Gastroesophageal sphincter (tissue), 4 donors: ENCODE measurements at regions not wholly inside any gene's neighbourhood (a gene's known extent, or its start where the extent isn't known, plus 50 kb on each side); places are given as distances from the start of the nearest gene placed in this dataset.

ENCODE experiments used
- ATAC-seq: fragments of 150-250 bp; one replicate; pipeline ENCODE4 v1.9.1; 2016; ENCODE audit warnings: mild to moderate bottlenecking, moderate library complexity
- H3K27ac ChIP-seq, 4 donors: fragments of 200-600 bp; sonication (generic) in 3 of 4; 1 replicate in 3 of 4; 2 replicates in 1 of 4; pipeline ENCODE4 v1.5.1; 2016 to 2019
- H3K27me3 ChIP-seq: fragments of 200-600 bp; sonication (generic); one replicate; pipeline ENCODE4 v1.5.1; 2019
- H3K36me3 ChIP-seq, 2 donors: fragments of 200-600 bp; sonication (generic); one replicate each; pipeline ENCODE4 v1.5.1; 2019; ENCODE audit warnings: control low read depth in 1 of 2
- H3K4me1 ChIP-seq, 3 donors: fragments of 200-600 bp; sonication (generic); 1 replicate in 2 of 3; 2 replicates in 1 of 3; pipeline ENCODE4 v1.5.1; 2016 to 2019; ENCODE audit warnings: control low read depth in 2 of 3
- H3K4me3 ChIP-seq, 2 donors: fragments of 200-600 bp; sonication (generic); one replicate each; pipeline ENCODE4 v1.5.1; 2019; ENCODE audit warnings: mild to moderate bottlenecking in 1 of 2, moderate library complexity in 1 of 2
- H3K9me3 ChIP-seq, 3 donors: fragments of 200-600 bp; sonication (generic); one replicate each; pipeline ENCODE4 v1.5.1; 2017 to 2019; ENCODE audit warnings: control low read depth in 2 of 3
- CTCF ChIP-seq, 4 experiments: fragments of 200-600 bp in 2 of 4; fragments of 450-650 bp in 2 of 4; sonication (generic) in 1 of 4; IDR thresholded peaks; one replicate each; pipeline ENCODE4 v1.5.1; 2017 to 2019; ENCODE audit warnings: antibody characterized with exemption in 4 of 4, mild to moderate bottlenecking in 2 of 4, moderate library complexity in 2 of 4
- EP300 ChIP-seq: sonication (generic); formaldehyde crosslinking; IDR thresholded peaks from one replicate; pipeline ENCODE4 v1.6.1; 2017; ENCODE audit warnings: antibody characterized with exemption, mild to moderate bottlenecking
- POLR2A ChIP-seq, 2 donors: fragments of 450-650 bp; IDR thresholded peaks; one replicate each; pipeline ENCODE4 v1.6.1; 2017; ENCODE audit warnings: antibody characterized with exemption in 2 of 2, mild to moderate bottlenecking in 2 of 2, moderate library complexity in 1 of 2
- POLR2AphosphoS5 ChIP-seq: sonication (generic); formaldehyde crosslinking; IDR thresholded peaks from one replicate; pipeline ENCODE4 v1.6.1; 2017; ENCODE audit warnings: antibody characterized with exemption
- WGBS, 2 donors: methylation state at CpG; one replicate each; pipeline ENCODE4 v1.1.5; 2018; ENCODE audit warnings: low coverage in 1 of 2; 5-methylcytosine and 5-hydroxymethylcytosine counted together

DNA sequence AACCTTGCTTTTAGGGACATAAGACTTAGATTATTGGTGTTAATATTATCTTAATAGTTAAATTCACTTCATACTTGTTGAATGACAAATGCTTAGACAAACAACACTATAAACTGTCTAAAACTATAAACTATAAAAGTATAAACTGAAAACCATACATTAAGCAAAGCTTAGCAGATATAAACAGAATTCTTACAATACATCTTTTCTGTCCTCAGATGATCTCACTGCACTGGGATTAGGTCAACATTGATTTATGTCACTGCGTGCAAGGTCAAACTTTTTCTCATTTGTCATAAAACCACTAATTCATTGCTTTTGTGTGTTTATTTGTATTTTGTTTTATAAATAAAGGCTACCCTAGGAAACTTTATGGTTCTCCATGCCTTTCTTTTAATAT lies 1491.8 kb downstream of the NCAM2 start:
- H3K4me3 ChIP-seq = no peak overlapping the region
- no peaks in the 10 kb centered on the region for H3K9me3 ChIP-seq
- H3K27me3 ChIP-seq = no peaks in the 10 kb centered on the region
- H3K27ac ChIP-seq = no peak overlapping the region
- no peaks in the 10 kb centered on the region for H3K36me3 ChIP-seq
- no peak for ATAC-seq
- WGBS, 2 donors = 7 to 24% methylated on average over 1 of the region's 1 CpG
- no peak for TF ChIP-seq POLR2A (IDR thresholded peaks at IDR 0.05)
- no peaks in the 10 kb centered on the region for H3K4me1 ChIP-seq

GRCh38 chr21:22516230-22516629 lies 1518.0 kb downstream of the NCAM2 start:
- TF ChIP-seq CTCF (IDR thresholded peaks at IDR 0.05) = no peak
- no peak for TF ChIP-seq EP300
- TF ChIP-seq POLR2A (IDR thresholded peaks at IDR 0.05) = no peak
- TF ChIP-seq POLR2AphosphoS5 = no peak
- WGBS, 2 donors = 58 to 71% methylated on average over 3 of the region's 3 CpGs
- H3K4me3 ChIP-seq = no peak overlapping the region
- H3K27ac ChIP-seq = no peak overlapping the region
- H3K4me1 ChIP-seq = no peaks in the 10 kb centered on the region
- H3K9me3 ChIP-seq = no peaks in the 10 kb centered on the region
- ATAC-seq = no peak
- no peaks in the 10 kb centered on the region for H3K36me3 ChIP-seq
- H3K27me3 ChIP-seq = no peaks in the 10 kb centered on the region

DNA sequence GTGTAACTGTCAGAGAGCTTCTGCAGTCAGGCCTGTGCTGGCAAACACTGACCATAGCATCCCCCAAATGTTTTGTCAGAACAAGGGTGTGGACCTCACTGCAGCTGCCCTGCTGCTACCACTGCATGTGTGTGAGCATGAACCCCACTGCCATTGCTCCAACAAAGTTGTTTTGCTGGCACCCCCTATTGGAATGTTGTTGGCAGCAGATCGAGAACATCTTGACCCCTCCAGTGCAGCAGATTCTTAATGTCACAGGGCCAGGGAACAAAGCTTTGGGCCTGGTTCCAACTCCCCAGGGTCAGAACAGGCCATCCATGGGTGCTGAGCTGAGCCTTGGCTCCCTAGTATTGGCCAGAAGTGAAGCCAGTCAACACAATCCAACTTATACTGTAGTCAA lies 1537.4 kb downstream of the NCAM2 start:
- no CpG with 5 or more reads among the region's 1 CpG for WGBS, 2 donors
- TF ChIP-seq POLR2AphosphoS5 (no peak), CTCF (IDR thresholded peaks at IDR 0.05) (no peak), EP300 (no peak), POLR2A (IDR thresholded peaks at IDR 0.05) (no peak)
- H3K27ac ChIP-seq = no peak overlapping the region
- no peaks in the 10 kb centered on the region for H3K4me1 ChIP-seq
- ATAC-seq = no peak
- peaks cover 0 to 23% (median 0%) of the 10 kb centered on the region in 3 donors for H3K9me3 ChIP-seq
- no peak overlapping the region for H3K4me3 ChIP-seq
- no peaks in the 10 kb centered on the region for H3K27me3 ChIP-seq
- no peaks in the 10 kb centered on the region for H3K36me3 ChIP-seq

- no peak overlapping the region for H3K4me3 ChIP-seq
- ATAC-seq = no peak
- no peak for TF ChIP-seq POLR2AphosphoS5
- no peak for TF ChIP-seq EP300
- no peak overlapping the region for H3K27ac ChIP-seq
- no peaks in the 10 kb centered on the region for H3K27me3 ChIP-seq
- peaks cover 0 to 27% (median 0%) of the 10 kb centered on the region in 3 donors for H3K9me3 ChIP-seq
- H3K4me1 ChIP-seq = no peaks in the 10 kb centered on the region
- no peaks in the 10 kb centered on the region for H3K36me3 ChIP-seq
Measured at GRCh38 chr21:22536509-22536908, 1538.3 kb downstream of the NCAM2 start.

DNA sequence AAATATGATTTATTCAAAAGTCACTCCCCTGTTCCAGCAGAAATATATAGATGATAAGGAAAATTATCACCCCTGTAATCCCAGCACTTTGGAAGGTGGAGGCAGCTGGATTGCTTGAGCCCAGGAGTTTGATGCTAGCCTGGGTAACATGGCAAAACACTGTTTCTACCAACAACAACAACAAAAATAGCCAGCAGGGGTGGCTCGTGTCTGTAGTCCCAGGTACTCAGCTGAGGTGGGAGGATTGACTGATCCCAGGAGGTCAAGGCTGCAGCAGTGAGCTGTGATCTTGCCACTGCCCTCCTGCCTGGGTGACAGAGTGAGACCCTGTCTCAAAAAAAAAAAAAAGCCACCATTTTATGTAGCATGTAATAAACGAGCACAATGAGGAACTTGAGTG lies 1546.5 kb downstream of the NCAM2 start:
- TF ChIP-seq POLR2AphosphoS5 = no peak
- no peak for TF ChIP-seq CTCF (IDR thresholded peaks at IDR 0.05)
- TF ChIP-seq EP300 = no peak
- no peak for TF ChIP-seq POLR2A (IDR thresholded peaks at IDR 0.05)
- no peak overlapping the region for H3K4me3 ChIP-seq
- ATAC-seq = no peak
- H3K27ac ChIP-seq = no peak overlapping the region
- WGBS, 2 donors = 50% methylated on average over 1 of the region's 2 CpGs
- no peaks in the 10 kb centered on the region for H3K36me3 ChIP-seq
- peaks cover 0 to 14% (median 0%) of the 10 kb centered on the region in 3 donors for H3K9me3 ChIP-seq
- no peaks in the 10 kb centered on the region for H3K4me1 ChIP-seq
- H3K27me3 ChIP-seq = no peaks in the 10 kb centered on the region

- Histone ChIP-seq H3K27ac (no peak overlapping the region), H3K36me3 (no peaks in the 10 kb centered on the region), H3K27me3 (no peaks in the 10 kb centered on the region), H3K4me1 (no peaks in the 10 kb centered on the region), H3K4me3 (no peak overlapping the region), H3K9me3 (no peaks in the 10 kb centered on the region)
- no peak for ATAC-seq
- TF ChIP-seq EP300 (no peak), POLR2A (IDR thresholded peaks at IDR 0.05) (no peak), POLR2AphosphoS5 (no peak), CTCF (IDR thresholded peaks at IDR 0.05) (no peak)
Measured at GRCh38 chr21:22552390-22552789, 1554.2 kb downstream of the NCAM2 start.
